Neuronal stem cell (in vitro differentiated cells): ENCODE measurements at regions not wholly inside any gene's neighbourhood (a gene's known extent, or its start where the extent isn't known, plus 50 kb on each side); places are given as distances from the start of the nearest gene placed in this dataset.

Source experiments
- DNase-seq: peaks from one replicate; pipeline ENCODE4 v3.0.0-alpha.2; 2013; ENCODE audit warnings: low spot score
- H2AFZ ChIP-seq: one replicate; pipeline ENCODE4 v1.6.1; 2013; ENCODE audit warnings: mild to moderate bottlenecking, low read length, inconsistent platforms
- H2AK5ac ChIP-seq: 2 replicates; pipeline ENCODE4 v1.6.1; 2013; ENCODE audit warnings: low read depth, mild to moderate bottlenecking, inconsistent platforms, low read length, moderate library complexity, mixed read lengths
- H2BK120ac ChIP-seq: 2 replicates; pipeline ENCODE4 v1.6.1; 2013; ENCODE audit warnings: low read depth, mild to moderate bottlenecking, inconsistent platforms, low read length, moderate library complexity, mixed read lengths
- H2BK12ac ChIP-seq: one replicate; pipeline ENCODE4 v1.6.1; 2013; ENCODE audit warnings: low read length, inconsistent platforms
- H2BK15ac ChIP-seq: 2 replicates; pipeline ENCODE4 v1.6.1; 2013; ENCODE audit warnings: mild to moderate bottlenecking, low read length, inconsistent platforms, mixed read lengths
- H2BK5ac ChIP-seq: one replicate; pipeline ENCODE4 v1.6.1; 2013; ENCODE audit warnings: inconsistent platforms, mild to moderate bottlenecking, low read length, moderate library complexity
- H3K14ac ChIP-seq: one replicate; pipeline ENCODE4 v1.6.1; 2013; ENCODE audit warnings: low read length, inconsistent platforms
- H3K18ac ChIP-seq: 2 replicates; pipeline ENCODE4 v1.6.1; 2013; ENCODE audit warnings: low read length, inconsistent platforms
- H3K23ac ChIP-seq: 2 replicates; pipeline ENCODE4 v1.6.1; 2013; ENCODE audit warnings: low read depth, mild to moderate bottlenecking, mixed read lengths, low read length, inconsistent platforms; ENCODE audit not compliant: poor library complexity
- H3K27ac ChIP-seq: replicated peaks from 3 replicates; pipeline ENCODE4 v1.5.1; 2013; ENCODE audit warnings: low read length, inconsistent platforms
- H3K27me3 ChIP-seq, 3 experiments: 2 replicates each; pipeline ENCODE4 v1.6.1; 2013; ENCODE audit warnings: low read length in 3 of 3, mild to moderate bottlenecking in 2 of 3, inconsistent platforms in 1 of 3, low read depth in 1 of 3, mixed read lengths in 1 of 3, moderate library complexity in 1 of 3; ENCODE audit not compliant: control insufficient read depth in 3 of 3, insufficient read depth in 3 of 3
- H3K36me3 ChIP-seq, 2 donors: replicated peaks in 1 of 2; 2 replicates each; pipeline ENCODE4 v1.6.1; 2013; ENCODE audit warnings: low read length in 2 of 2; ENCODE audit not compliant: control insufficient read depth in 2 of 2, insufficient read depth in 2 of 2
- H3K4ac ChIP-seq: 2 replicates; pipeline ENCODE4 v1.6.1; 2013; ENCODE audit warnings: inconsistent platforms, mild to moderate bottlenecking, low read length, moderate library complexity
- H3K4me1 ChIP-seq, 2 donors: 1 replicate in 1 of 2; 2 replicates in 1 of 2; pipeline ENCODE4 v1.6.1; 2013; ENCODE audit warnings: low read length in 2 of 2, low read depth in 1 of 2; ENCODE audit not compliant: control insufficient read depth in 2 of 2, insufficient read depth in 1 of 2
- H3K4me2 ChIP-seq: one replicate; pipeline ENCODE4 v1.6.1; 2013; ENCODE audit warnings: mild to moderate bottlenecking, low read length, inconsistent platforms; ENCODE audit not compliant: insufficient read depth, poor library complexity, severe bottlenecking
- H3K4me3 ChIP-seq, 2 donors: 2 replicates each; pipeline ENCODE4 v1.5.1; 2013; ENCODE audit warnings: low read length in 2 of 2, mild to moderate bottlenecking in 2 of 2, inconsistent platforms in 1 of 2, moderate library complexity in 1 of 2
- H3K79me1 ChIP-seq: one replicate; pipeline ENCODE4 v1.6.1; 2013; ENCODE audit warnings: low read depth, mild to moderate bottlenecking, inconsistent platforms, low read length, moderate library complexity
- H3K9ac ChIP-seq: one replicate; pipeline ENCODE4 v1.6.1; 2013; ENCODE audit warnings: mild to moderate bottlenecking, low read depth, low read length, inconsistent platforms; ENCODE audit not compliant: poor library complexity
- H3K9me3 ChIP-seq, 2 donors: replicated peaks in 1 of 2; 2 replicates each; pipeline versions ENCODE3 to v1.6.1; 2013; ENCODE audit warnings: low read length in 2 of 2, mild to moderate bottlenecking in 2 of 2, inconsistent platforms in 1 of 2, low read depth in 1 of 2, mixed read lengths in 1 of 2, moderate library complexity in 1 of 2; ENCODE audit not compliant: control insufficient read depth in 2 of 2, insufficient read depth in 1 of 2
- H4K8ac ChIP-seq: one replicate; pipeline ENCODE4 v1.6.1; 2013; ENCODE audit warnings: low read depth, mild to moderate bottlenecking, inconsistent platforms, low read length, moderate library complexity
- H4K91ac ChIP-seq: one replicate; pipeline ENCODE4 v1.6.1; 2013; ENCODE audit warnings: low read length, low read depth, mild to moderate bottlenecking, inconsistent platforms; ENCODE audit not compliant: poor library complexity
- WGBS, 2 donors: extraction: QIAGEN DNeasy Blood & Tissue Kit; methylation state at CpG; one replicate each; pipeline ENCODE4 v1.1.7; 2013; ENCODE audit warnings: missing lambda C conversion rate in 2 of 2, mixed read lengths in 1 of 2; ENCODE audit not compliant: insufficient read length in 2 of 2, insufficient replicate concordance in 1 of 2; ENCODE audit errors: extremely low coverage in 2 of 2; 5-methylcytosine and 5-hydroxymethylcytosine counted together

- H3K4me3 ChIP-seq = no peak overlapping the region
- H3K18ac ChIP-seq = no peak overlapping the region
- no peak overlapping the region for H2BK5ac ChIP-seq
- no peak overlapping the region for H3K27ac ChIP-seq
- no peak overlapping the region for H4K91ac ChIP-seq
- H3K4ac ChIP-seq = no peak overlapping the region
- no peaks in the 10 kb centered on the region for H3K9me3 ChIP-seq
- no peak overlapping the region for H2AFZ ChIP-seq
- H3K79me1 ChIP-seq = no peaks in the 10 kb centered on the region
- no peak overlapping the region for H4K8ac ChIP-seq
- no peak overlapping the region for H3K23ac ChIP-seq
- H2BK12ac ChIP-seq = no peak overlapping the region
- H2BK15ac ChIP-seq = no peak overlapping the region
- no peak for DNase-seq
- no peaks in the 10 kb centered on the region for H3K36me3 ChIP-seq
- H3K9ac ChIP-seq = no peak overlapping the region
- H3K14ac ChIP-seq = no peak overlapping the region
- no peak overlapping the region for H2AK5ac ChIP-seq
- no peak overlapping the region for H2BK120ac ChIP-seq
- H3K4me1 ChIP-seq = peaks cover 0 to 1% of the 10 kb centered on the region in 2 donors
- no peak overlapping the region for H3K4me2 ChIP-seq
- peaks cover 0 to 46% (median 0%) of the 10 kb centered on the region in 3 experiments for H3K27me3 ChIP-seq
Measured at GRCh38 chr6:147829835-147830234, 321.3 kb downstream of the SAMD5 start.

GRCh38 chr6:147831356-147831755 is 322.9 kb downstream of the SAMD5 start:
- H2AFZ ChIP-seq = no peak overlapping the region

GRCh38 chr6:147833607-147834006 is 325.1 kb downstream of the SAMD5 start:
- Histone ChIP-seq H3K4ac (no peak overlapping the region), H4K8ac (no peak overlapping the region), H3K4me3 (no peak overlapping the region), H3K23ac (no peak overlapping the region), H3K9me3 (no peaks in the 10 kb centered on the region), H2BK15ac (no peak overlapping the region), H2BK12ac (no peak overlapping the region), H2BK5ac (no peak overlapping the region), H2BK120ac (no peak overlapping the region), H3K14ac (no peak overlapping the region), H2AFZ (no peak overlapping the region), H3K4me1 (no peaks in the 10 kb centered on the region), H3K4me2 (no peak overlapping the region), H3K79me1 (no peaks in the 10 kb centered on the region), H3K27me3 (peaks cover 0 to 30% (median 0%) of the 10 kb centered on the region in 3 experiments), H3K18ac (no peak overlapping the region), H4K91ac (no peak overlapping the region), H2AK5ac (no peak overlapping the region), H3K9ac (no peak overlapping the region), H3K27ac (no peak overlapping the region), H3K36me3 (no peaks in the 10 kb centered on the region)
- no CpG with 5 or more reads among the region's 1 CpG for WGBS, 2 donors
- DNase-seq = no peak

More at GRCh38 chr6:147831356-147831755, 322.9 kb downstream of the SAMD5 start:
- no peak overlapping the region for H2AK5ac ChIP-seq
- no CpG with 5 or more reads among the region's 2 CpGs for WGBS, 2 donors
- H3K9me3 ChIP-seq = no peaks in the 10 kb centered on the region
- H2BK5ac ChIP-seq = no peak overlapping the region
- no peak for DNase-seq
- peaks cover 0 to 34% (median 0%) of the 10 kb centered on the region in 3 experiments for H3K27me3 ChIP-seq
- H3K4me3 ChIP-seq = no peak overlapping the region
- H3K36me3 ChIP-seq = no peaks in the 10 kb centered on the region
- no peak overlapping the region for H2BK15ac ChIP-seq
- H3K4ac ChIP-seq = no peak overlapping the region
- H4K91ac ChIP-seq = no peak overlapping the region
- H2BK120ac ChIP-seq = no peak overlapping the region
- H3K9ac ChIP-seq = no peak overlapping the region
- no peak overlapping the region for H3K23ac ChIP-seq
- no peaks in the 10 kb centered on the region for H3K4me1 ChIP-seq
- H3K4me2 ChIP-seq = no peak overlapping the region
- no peak overlapping the region for H3K14ac ChIP-seq
- no peak overlapping the region for H4K8ac ChIP-seq
- no peaks in the 10 kb centered on the region for H3K79me1 ChIP-seq
- no peak overlapping the region for H2BK12ac ChIP-seq
- no peak overlapping the region for H3K18ac ChIP-seq
- H3K27ac ChIP-seq = no peak overlapping the region

- H3K27me3 ChIP-seq = peaks cover 0 to 26% (median 0%) of the 10 kb centered on the region in 3 experiments
- H4K8ac ChIP-seq = no peak overlapping the region
- H3K14ac ChIP-seq = no peak overlapping the region
- H3K4me1 ChIP-seq = no peaks in the 10 kb centered on the region
- H3K23ac ChIP-seq = no peak overlapping the region
- DNase-seq = no peak
- no peak overlapping the region for H3K27ac ChIP-seq
- H2BK120ac ChIP-seq = no peak overlapping the region
- no peak overlapping the region for H3K4me3 ChIP-seq
- H2BK12ac ChIP-seq = no peak overlapping the region
- H3K4ac ChIP-seq = no peak overlapping the region
- no peak overlapping the region for H2BK15ac ChIP-seq
- H2AK5ac ChIP-seq = no peak overlapping the region
- H4K91ac ChIP-seq = no peak overlapping the region
- H3K18ac ChIP-seq = no peak overlapping the region
- H3K36me3 ChIP-seq = no peaks in the 10 kb centered on the region
- H3K79me1 ChIP-seq = no peaks in the 10 kb centered on the region
- no peak overlapping the region for H2BK5ac ChIP-seq
- no peaks in the 10 kb centered on the region for H3K9me3 ChIP-seq
- WGBS, 2 donors = no CpG with 5 or more reads among the region's 7 CpGs
- no peak overlapping the region for H3K4me2 ChIP-seq
- H3K9ac ChIP-seq = no peak overlapping the region
- no peak overlapping the region for H2AFZ ChIP-seq
Measured at GRCh38 chr6:147834084-147834776, 325.7 kb downstream of the SAMD5 start.
